HG02943 (cell line): ENCODE measurements at regions not wholly inside any gene's neighbourhood (a gene's known extent, or its start where the extent isn't known, plus 50 kb on each side); places are given as distances from the start of the nearest gene placed in this dataset.
A peak's percentile ranks its signal among the peaks of the same experiment; 100 is the strongest.

Experiments used
- ATAC-seq: cut with Tn5 transposase; IDR thresholded peaks from one replicate; pipeline ENCODE4 v1.9.1; 2021; ENCODE audit warnings: mild to moderate bottlenecking, low read depth, moderate library complexity; ENCODE audit not compliant: unreplicated experiment

GRCh38 chr10:58932126-58932525 is 244.3 kb upstream of the PHYHIPL start:
- no peak for ATAC-seq

- no peak for ATAC-seq
These were observed 243.7 kb upstream of the PHYHIPL start for GRCh38 chr10:58932577-58933314.

- no peak for ATAC-seq
These were observed 240.1 kb upstream of the PHYHIPL start for GRCh38 chr10:58936364-58936763.

- ATAC-seq = no peak
These were observed 239.0 kb upstream of the PHYHIPL start for GRCh38 chr10:58937423-58937822.

DNA sequence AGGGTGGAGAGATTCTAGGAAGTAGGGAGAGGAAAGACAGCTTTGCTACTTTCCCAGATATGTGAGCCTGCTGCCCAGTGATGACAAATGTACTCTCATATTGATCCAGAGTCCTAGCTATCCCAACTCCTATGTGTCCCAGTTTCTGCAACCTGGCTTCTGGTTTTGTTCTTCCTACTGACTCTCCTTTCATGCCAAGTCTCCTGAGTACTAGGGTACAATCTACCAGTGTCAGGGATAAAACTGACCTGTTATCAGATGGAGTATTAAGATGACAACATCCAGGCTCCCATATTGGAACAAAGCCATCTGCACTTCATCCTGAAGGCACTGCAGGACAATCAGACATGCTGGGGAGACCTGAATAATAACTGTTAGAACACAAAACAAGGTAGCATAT is 233.7 kb upstream of the PHYHIPL start:
- no peak for ATAC-seq

DNA sequence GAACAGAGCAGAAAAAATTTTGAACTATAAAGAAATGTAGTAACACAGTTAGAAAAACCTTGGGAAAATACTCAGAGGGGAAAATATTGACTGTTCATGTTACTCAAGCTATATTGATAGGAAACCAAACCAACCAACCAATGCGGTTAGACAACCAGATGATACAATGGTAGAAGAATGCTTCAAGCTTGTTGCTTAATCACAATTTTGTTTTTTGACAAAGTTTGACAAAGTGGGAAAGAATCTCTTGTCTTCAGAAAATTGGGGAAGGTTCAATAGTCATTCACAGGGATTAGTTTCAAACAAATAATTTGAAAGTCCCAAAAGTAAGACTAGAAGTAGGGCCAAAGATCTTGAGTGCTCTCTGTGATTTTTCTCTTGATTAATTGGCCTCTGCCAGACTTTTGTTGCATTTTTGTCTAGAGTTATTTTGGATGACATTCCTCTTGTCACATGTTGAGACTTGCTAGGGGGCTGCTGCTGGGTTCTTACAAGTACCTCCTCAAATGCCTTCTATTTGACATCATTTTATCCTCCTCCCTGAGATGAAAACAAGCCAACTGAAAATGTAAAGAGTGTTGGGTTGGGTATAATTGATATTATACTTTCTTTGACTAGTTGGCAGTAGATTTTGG is 233.1 kb upstream of the PHYHIPL start:
- no peak for ATAC-seq

- no peak for ATAC-seq
These were observed 232.5 kb upstream of the PHYHIPL start for GRCh38 chr10:58943960-58944359.

GRCh38 chr10:58948303-58948702 is 228.1 kb upstream of the PHYHIPL start:
- ATAC-seq = no peak

- ATAC-seq = no peak
These were observed 225.8 kb upstream of the PHYHIPL start for GRCh38 chr10:58950618-58951017.

GRCh38 chr10:58951087-58951486 is 225.4 kb upstream of the PHYHIPL start:
- ATAC-seq = no peak

DNA sequence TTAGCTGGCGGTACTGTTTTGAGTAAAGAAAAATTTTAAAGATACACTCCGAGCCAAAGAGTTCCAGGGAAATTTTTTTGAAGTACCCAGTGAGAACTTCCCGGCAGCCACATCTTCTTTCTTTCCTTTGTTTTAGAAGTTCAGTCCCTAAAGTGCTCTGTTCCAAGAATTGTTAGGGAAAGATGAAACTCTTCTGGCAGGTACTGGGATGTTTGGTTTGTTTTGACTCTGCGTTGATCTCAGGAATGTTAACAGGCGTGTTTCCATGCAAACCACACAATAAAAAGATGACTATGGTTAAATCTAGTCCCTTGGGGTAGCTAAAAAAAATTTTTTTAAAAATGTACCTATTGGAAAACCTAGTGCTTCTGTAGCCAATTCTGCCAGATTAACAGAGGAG is 224.7 kb upstream of the PHYHIPL start:
- ATAC-seq = no peak

DNA sequence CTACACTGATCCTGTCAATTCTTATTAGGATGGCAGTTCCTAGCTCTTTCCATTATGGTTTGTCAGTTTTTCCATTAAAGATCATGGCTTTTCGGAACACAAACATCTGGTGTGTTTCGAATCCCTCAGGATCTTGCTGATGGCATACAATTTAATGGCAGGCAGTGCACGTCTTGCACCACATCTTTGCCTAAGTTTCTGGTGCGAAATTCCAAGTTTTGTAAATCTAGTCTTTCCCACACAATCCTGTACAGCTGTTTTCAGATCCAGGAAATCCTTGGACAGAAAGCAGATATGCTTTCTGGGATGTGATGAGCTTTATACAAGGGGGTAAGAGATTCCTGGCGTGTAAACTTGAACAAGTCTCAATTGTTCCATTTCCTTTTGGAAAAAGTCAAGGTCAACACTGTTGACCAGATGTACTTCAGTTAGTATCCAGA is 224.3 kb upstream of the PHYHIPL start:
- no peak for ATAC-seq

- peak; percentile 73 for ATAC-seq
These were observed 223.5 kb upstream of the PHYHIPL start for GRCh38 chr10:58952747-58953466.

GRCh38 chr10:58954178-58954577 is 222.3 kb upstream of the PHYHIPL start:
- no peak for ATAC-seq

DNA sequence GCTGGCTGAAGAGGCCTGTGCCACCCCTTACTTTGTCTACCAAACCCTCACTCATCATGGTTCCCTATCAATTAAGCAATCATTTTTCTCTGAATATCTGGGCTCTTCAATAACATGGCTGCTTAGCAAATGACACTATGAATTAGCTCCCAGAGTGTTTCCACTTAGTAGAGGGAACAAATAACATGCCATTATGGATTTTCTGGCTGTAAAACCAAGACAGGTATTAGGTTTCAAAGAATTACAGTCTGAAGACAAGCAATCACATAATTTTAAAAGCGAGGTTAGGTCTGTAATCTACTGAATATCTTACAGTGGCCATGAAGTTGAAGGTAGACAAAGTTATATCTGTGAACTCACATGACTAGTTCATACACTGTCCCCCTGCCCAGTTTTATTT is 220.8 kb upstream of the PHYHIPL start:
- no peak for ATAC-seq

DNA sequence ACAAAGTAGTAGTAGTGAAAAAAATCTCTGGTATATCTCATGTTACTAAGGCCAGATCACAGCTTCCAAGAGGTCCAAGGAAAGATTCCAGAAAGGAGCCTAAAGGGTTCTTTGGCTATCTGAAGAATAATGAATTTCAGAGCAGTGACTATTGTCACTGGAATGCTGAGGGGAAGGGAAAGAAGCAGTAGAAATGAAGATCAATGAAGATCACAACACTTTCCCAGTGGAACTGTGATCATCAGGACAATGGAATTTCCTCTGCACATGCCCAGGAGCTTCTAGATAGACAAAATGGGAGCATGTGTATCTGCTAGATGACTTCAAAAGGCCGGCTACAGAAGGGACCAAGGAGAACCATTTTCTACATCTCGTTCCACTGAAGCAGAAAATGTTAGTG is 219.5 kb upstream of the PHYHIPL start:
- no peak for ATAC-seq

DNA sequence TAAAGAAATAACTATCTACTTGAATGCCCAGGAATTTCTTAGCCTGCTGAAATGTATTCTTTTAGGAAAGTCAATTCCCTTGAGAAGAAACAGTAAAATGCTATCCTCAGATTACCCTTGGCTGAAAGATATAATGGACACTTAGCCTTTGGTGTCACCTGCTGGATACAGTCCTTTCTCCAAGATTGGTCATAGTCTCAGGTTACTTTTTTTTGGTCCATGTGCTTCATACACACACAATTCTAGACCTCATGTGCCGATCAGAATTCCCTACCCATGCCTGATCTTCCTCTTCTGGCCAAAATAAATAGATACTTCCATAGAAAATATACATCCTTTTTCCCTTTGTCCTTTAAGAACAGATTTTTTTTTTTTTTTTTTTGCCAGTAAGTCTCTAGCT is 218.9 kb upstream of the PHYHIPL start:
- ATAC-seq = no peak

GRCh38 chr10:58963101-58963534 is 213.3 kb upstream of the PHYHIPL start:
- no peak for ATAC-seq

DNA sequence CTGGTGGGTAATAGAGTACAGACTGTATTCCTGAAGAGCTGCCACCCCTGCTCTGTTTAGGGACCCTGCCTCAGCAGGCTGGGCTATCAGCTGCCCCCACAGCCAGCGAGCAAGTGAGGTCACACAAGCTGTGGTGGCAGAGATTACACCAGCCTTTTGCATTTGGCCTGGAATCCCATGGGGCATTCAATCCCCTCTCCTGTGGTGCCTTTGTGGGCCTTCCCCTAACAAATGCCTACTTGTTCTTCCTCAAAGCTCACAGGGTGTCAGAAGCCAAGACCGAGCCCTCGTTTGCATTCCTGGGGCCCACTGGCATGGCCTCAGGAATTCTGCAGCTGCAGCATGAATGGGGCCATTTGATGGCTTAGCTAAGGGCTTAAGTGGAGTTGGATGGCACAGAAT is 212.7 kb upstream of the PHYHIPL start:
- no peak for ATAC-seq

- no peak for ATAC-seq
These were observed 210.6 kb upstream of the PHYHIPL start for GRCh38 chr10:58965855-58966254.

DNA sequence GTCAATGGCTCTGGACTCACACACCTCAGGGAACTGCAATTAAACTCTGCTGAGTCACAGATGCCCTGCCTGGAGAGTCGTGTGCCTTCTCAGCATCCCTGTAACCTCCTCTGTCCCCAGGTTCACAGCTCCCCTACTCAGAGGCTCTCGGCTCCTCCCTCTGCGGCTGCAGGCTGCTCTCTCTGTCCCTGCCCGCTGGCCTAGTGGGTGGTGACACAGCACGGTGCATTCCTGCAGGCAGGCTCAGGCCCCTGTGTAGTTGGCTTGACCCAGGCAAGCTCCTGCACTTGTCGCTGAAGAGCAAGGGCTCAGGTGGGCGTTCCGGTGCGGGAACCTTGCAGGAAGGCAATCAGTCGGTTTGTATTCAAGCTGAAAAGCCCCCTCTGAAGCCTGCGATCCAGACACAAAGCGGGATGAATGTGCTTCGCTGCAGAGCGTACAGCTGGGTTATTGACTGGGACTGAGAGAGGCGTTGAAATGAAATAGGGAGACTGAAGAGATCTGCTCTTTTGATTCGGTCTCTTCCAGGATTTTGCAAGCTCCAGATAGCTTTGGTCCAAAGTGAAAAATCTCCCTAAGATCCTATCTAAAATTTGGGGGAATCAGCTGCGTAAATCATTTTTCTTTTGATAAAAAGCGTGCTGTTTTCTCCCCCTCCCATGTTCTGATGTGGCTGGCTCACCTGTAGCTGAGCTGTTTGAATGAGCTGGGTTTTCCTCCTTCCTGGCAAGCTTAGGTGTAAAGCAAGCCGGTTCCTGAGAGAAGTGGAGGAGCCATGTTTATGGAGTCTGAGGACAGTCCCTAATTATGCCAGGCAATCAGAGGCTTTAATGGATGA is 208.7 kb upstream of the PHYHIPL start:
- no peak for ATAC-seq
